B cell (primary cell): ENCODE measurements at regions not wholly inside any gene's neighbourhood (a gene's known extent, or its start where the extent isn't known, plus 50 kb on each side); places are given as distances from the start of the nearest gene placed in this dataset.

Experiments used
- ATAC-seq: fragments of 200-7000 bp; cut with Tn5 transposase; one replicate; pipeline ENCODE4 v1.10.0; 2021; ENCODE audit warnings: low read depth, mild to moderate bottlenecking, moderate number of reproducible peaks, moderate library complexity
- CTCF ChIA-PET: fragments of 350-600 bp; sonication (Branson Sonifier 250); formaldehyde crosslinking; loops from one replicate; lab custom pipeline; 2021; ENCODE audit warnings: antibody characterized with exemption, inconsistent platforms; lab: Charles Lee
- POLR2A ChIA-PET: fragments of 350-600 bp; sonication (Branson Sonifier 250); formaldehyde crosslinking; loops from one replicate; lab custom pipeline; 2021; ENCODE audit warnings: antibody characterized with exemption; lab: Charles Lee
- DNase-seq: peaks from one replicate; pipeline ENCODE4 v3.0.0; 2013
- H2AFZ ChIP-seq: 2 replicates; pipeline ENCODE4 v1.6.1; 2012; ENCODE audit warnings: mild to moderate bottlenecking, low read depth, low read length; ENCODE audit not compliant: insufficient read depth, poor library complexity, severe bottlenecking
- H3K27ac ChIP-seq, 2 donors: 1 replicate in 1 of 2; 2 replicates in 1 of 2; pipeline ENCODE4 v1.5.1; 2012 to 2013; ENCODE audit warnings: low read length in 2 of 2, mild to moderate bottlenecking in 2 of 2, moderate library complexity in 1 of 2
- H3K27me3 ChIP-seq, 4 experiments: fragments of 200-600 bp in 1 of 4; sonication (generic) in 1 of 4; replicated peaks in 1 of 4; 1 replicate in 2 of 4; 2 replicates in 2 of 4; pipeline versions ENCODE4 v1.6.1 to v1.7.0; 2013 to 2016; ENCODE audit warnings: low read length in 3 of 4, mild to moderate bottlenecking in 2 of 4, mixed read lengths in 1 of 4, moderate library complexity in 1 of 4; ENCODE audit not compliant: insufficient read depth in 4 of 4, control insufficient read depth in 3 of 4; ENCODE audit errors: control extremely low read depth in 1 of 4
- H3K36me3 ChIP-seq, 2 experiments: replicated peaks in 1 of 2; 1 replicate in 1 of 2; 2 replicates in 1 of 2; pipeline versions ENCODE4 v1.6.1 to v1.7.1; 2013; ENCODE audit warnings: low read length in 1 of 2; ENCODE audit not compliant: insufficient read depth in 2 of 2, control insufficient read depth in 1 of 2; ENCODE audit errors: control extremely low read depth in 1 of 2, extremely low read depth in 1 of 2
- H3K4me1 ChIP-seq, 2 donors: fragments of 200-600 bp in 1 of 2; sonication (generic) in 1 of 2; 1 replicate in 1 of 2; 2 replicates in 1 of 2; pipeline versions ENCODE4 v1.5.1 to v1.6.1; 2013 to 2017; ENCODE audit warnings: low read length in 2 of 2; ENCODE audit not compliant: control insufficient read depth in 2 of 2, insufficient read depth in 2 of 2
- H3K4me2 ChIP-seq: replicated peaks from 2 replicates; pipeline ENCODE3; 2012; ENCODE audit warnings: mild to moderate bottlenecking, low read depth, low read length; ENCODE audit not compliant: poor library complexity, severe bottlenecking
- H3K4me3 ChIP-seq, 5 experiments: fragments of 200-600 bp in 1 of 5; sonication (generic) in 1 of 5; 1 replicate in 3 of 5; 2 replicates in 2 of 5; pipeline versions ENCODE4 v1.5.1 to v1.7.0; 2011 to 2016; ENCODE audit warnings: low read length in 4 of 5, mild to moderate bottlenecking in 4 of 5, low read depth in 2 of 5, control low read depth in 1 of 5, moderate library complexity in 1 of 5; ENCODE audit not compliant: insufficient read depth in 1 of 5; ENCODE audit errors: control extremely low read depth in 1 of 5, extremely low read depth in 1 of 5
- H3K79me2 ChIP-seq: fragments of 200-600 bp; sonication (generic); one replicate; pipeline ENCODE4 v1.6.0; 2016; ENCODE audit warnings: low read length; ENCODE audit not compliant: control insufficient read depth, insufficient read depth
- H3K9ac ChIP-seq: fragments of 200-600 bp; sonication (generic); 2 replicates; pipeline ENCODE4 v1.6.1; 2017; ENCODE audit warnings: mild to moderate bottlenecking, low read length, moderate library complexity
- H3K9me3 ChIP-seq, 3 donors: one replicate each; pipeline versions ENCODE4 v1.6.1 to v1.7.1; 2013; ENCODE audit warnings: low read length in 2 of 3; ENCODE audit not compliant: control insufficient read depth in 2 of 3, insufficient read depth in 1 of 3; ENCODE audit errors: control extremely low read depth in 1 of 3
- H4K20me1 ChIP-seq: 2 replicates; pipeline ENCODE4 v1.6.0; 2012; ENCODE audit warnings: mild to moderate bottlenecking, low read length; ENCODE audit not compliant: insufficient read depth, control insufficient read depth, poor library complexity, severe bottlenecking
- H3K27ac Mint-ChIP-seq: one replicate; pipeline ENCODE4 v1.8.0; 2021; ENCODE audit warnings: mixed read lengths
- H3K27me3 Mint-ChIP-seq: one replicate; pipeline ENCODE4 v1.8.0; 2021; ENCODE audit warnings: mixed read lengths
- H3K4me1 Mint-ChIP-seq: one replicate; pipeline ENCODE4 v1.8.0; 2021; ENCODE audit warnings: mixed read lengths
- H3K4me3 Mint-ChIP-seq: one replicate; pipeline ENCODE4 v1.8.0; 2021; ENCODE audit warnings: mixed read lengths
- H3K9me3 Mint-ChIP-seq: one replicate; pipeline ENCODE4 v1.8.0; 2022; ENCODE audit warnings: mixed read lengths; ENCODE audit not compliant: insufficient read depth
- EZH2 ChIP-seq: IDR thresholded peaks from 2 replicates; pipeline ENCODE4 v1.6.1; 2012; ENCODE audit warnings: borderline replicate concordance, low read depth, mild to moderate bottlenecking, moderate library complexity, low read length; ENCODE audit not compliant: insufficient read depth, poor library complexity, severe bottlenecking
- WGBS: methylation state at CpG from one replicate; pipeline ENCODE4 v1.1.5; 2013; ENCODE audit warnings: missing lambda C conversion rate; ENCODE audit not compliant: insufficient coverage; 5-methylcytosine and 5-hydroxymethylcytosine counted together
- intact Hi-C: fragments of 100-400 bp; cut with micrococcal nuclease; formaldehyde crosslinking; loops from one replicate; pipeline ENCODE4 v1.10.0; 2022
- TF ChIP-seq, protein P1 (sequence below): fragments of 200-600 bp; IDR thresholded peaks from one replicate; pipeline ENCODE4 v1.8.0; 2022; ENCODE audit warnings: antibody characterized with exemption, mild to moderate bottlenecking

DNA sequence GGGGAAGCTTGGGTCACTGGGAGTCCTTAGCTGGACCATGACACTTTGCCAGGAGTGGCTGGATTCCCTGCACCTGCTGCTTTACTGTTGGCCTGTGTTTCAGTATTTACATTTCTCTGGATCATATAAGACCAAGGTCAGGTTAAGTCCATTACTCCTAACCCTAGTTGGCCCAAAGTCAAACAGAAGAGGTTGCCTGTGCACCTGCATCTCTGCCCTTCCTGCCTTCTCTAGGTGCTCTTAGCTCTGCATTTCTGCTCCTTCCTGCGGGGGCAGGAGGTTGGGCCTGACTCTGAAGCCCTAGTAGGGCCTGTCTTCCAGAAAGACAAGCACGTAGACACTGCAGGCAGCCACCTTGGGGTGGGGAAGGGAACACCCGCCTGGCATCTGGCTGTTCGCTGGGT, 124.3 kb downstream of the RPLP1 start:
- intact Hi-C loops, result loop anchor here (1.0 to 10.0 kb wide), 6 partner anchors 495 to 1148 kb away; partner anchors contain the start of gene TLE3
- H3K27me3 ChIP-seq, result peaks cover 0 to 13% (median 2%) of the 10 kb centered on the region in 4 experiments
- H3K4me2 ChIP-seq, result no peak overlapping the region
- no peaks in the 10 kb centered on the region for H3K9me3 Mint-ChIP-seq
- no peak overlapping the region for H3K27ac ChIP-seq
- H2AFZ ChIP-seq, result no peak overlapping the region
- H3K4me3 ChIP-seq, result no peak overlapping the region
- H3K27ac Mint-ChIP-seq, result no peak overlapping the region
- DNase-seq (no peak), ATAC-seq (no peak)
- peaks cover 5 to 8% of the 10 kb centered on the region in 2 donors for H3K4me1 ChIP-seq
- H3K9ac ChIP-seq, result no peak overlapping the region
- CTCF ChIA-PET, result interaction anchor here (0.8 to 4.6 kb wide), 11 partner anchors 10 to 1145 kb away, joined by 3 to 45 read pairs (median 5); partner anchors contain the start of gene TLE3
- H3K4me1 Mint-ChIP-seq, result peaks cover 11% of the 10 kb centered on the region
- H3K9me3 ChIP-seq, result no peaks in the 10 kb centered on the region
- no peaks in the 10 kb centered on the region for H3K79me2 ChIP-seq
- TF ChIP-seq, protein P1, sequence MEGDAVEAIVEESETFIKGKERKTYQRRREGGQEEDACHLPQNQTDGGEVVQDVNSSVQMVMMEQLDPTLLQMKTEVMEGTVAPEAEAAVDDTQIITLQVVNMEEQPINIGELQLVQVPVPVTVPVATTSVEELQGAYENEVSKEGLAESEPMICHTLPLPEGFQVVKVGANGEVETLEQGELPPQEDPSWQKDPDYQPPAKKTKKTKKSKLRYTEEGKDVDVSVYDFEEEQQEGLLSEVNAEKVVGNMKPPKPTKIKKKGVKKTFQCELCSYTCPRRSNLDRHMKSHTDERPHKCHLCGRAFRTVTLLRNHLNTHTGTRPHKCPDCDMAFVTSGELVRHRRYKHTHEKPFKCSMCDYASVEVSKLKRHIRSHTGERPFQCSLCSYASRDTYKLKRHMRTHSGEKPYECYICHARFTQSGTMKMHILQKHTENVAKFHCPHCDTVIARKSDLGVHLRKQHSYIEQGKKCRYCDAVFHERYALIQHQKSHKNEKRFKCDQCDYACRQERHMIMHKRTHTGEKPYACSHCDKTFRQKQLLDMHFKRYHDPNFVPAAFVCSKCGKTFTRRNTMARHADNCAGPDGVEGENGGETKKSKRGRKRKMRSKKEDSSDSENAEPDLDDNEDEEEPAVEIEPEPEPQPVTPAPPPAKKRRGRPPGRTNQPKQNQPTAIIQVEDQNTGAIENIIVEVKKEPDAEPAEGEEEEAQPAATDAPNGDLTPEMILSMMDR, result no peak
- no peak for TF ChIP-seq EZH2
- H3K36me3 ChIP-seq, result no peaks in the 10 kb centered on the region
- no peak overlapping the region for H3K4me3 Mint-ChIP-seq
- 90% methylated on average over 2 of the region's 4 CpGs for WGBS
- POLR2A ChIA-PET, result interaction anchor here (0.9 kb wide), 1 partner anchor 518 kb away, joined by 4 read pairs; no protein-coding TSS in a partner anchor
- no peaks in the 10 kb centered on the region for H4K20me1 ChIP-seq
- peaks cover 15% of the 10 kb centered on the region for H3K27me3 Mint-ChIP-seq

DNA sequence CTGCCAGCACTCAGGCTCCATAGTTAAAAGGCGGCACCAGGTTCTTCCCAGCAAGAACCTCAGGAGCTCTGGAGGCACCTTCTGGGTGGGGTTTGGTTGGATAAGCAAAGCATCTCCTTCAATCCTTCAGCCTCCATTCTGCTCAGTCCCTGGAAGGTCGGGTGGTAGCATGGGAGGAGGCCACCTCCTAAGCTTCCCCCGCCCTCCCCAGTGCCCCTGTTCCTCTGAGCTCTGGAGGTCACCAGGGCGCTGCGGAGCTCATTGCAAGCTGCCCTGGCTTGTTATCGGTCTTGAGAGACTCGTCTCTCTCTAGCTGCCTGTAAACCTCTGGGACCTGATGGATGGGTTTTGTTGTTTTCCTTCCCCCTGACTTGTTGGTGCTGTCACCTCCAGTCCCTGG, 124.8 kb downstream of the RPLP1 start:
- peaks cover 5 to 8% of the 10 kb centered on the region in 2 donors for H3K4me1 ChIP-seq
- H3K79me2 ChIP-seq, result no peaks in the 10 kb centered on the region
- H3K4me3 Mint-ChIP-seq, result no peak overlapping the region
- no peaks in the 10 kb centered on the region for H3K36me3 ChIP-seq
- no peak for TF ChIP-seq EZH2
- TF ChIP-seq, protein P1, result no peak
- H3K9ac ChIP-seq, result no peak overlapping the region
- peaks cover 0 to 13% (median 2%) of the 10 kb centered on the region in 4 experiments for H3K27me3 ChIP-seq
- H3K4me2 ChIP-seq, result no peak overlapping the region
- ChIA-PET POLR2A (no interaction called here), CTCF (interaction anchor here (1.1 to 4.6 kb wide), 9 partner anchors 9 to 1145 kb away, joined by 3 to 45 read pairs (median 11); partner anchors contain the start of gene TLE3)
- 100% methylated on average over 1 of the region's 7 CpGs for WGBS
- no peak overlapping the region for H3K27ac ChIP-seq
- no peaks in the 10 kb centered on the region for H4K20me1 ChIP-seq
- no peak overlapping the region for H3K4me3 ChIP-seq
- no peak overlapping the region for H3K27ac Mint-ChIP-seq
- ATAC-seq (no peak), DNase-seq (no peak)
- no peak overlapping the region for H2AFZ ChIP-seq
- no peaks in the 10 kb centered on the region for H3K9me3 ChIP-seq
- H3K27me3 Mint-ChIP-seq, result peaks cover 15% of the 10 kb centered on the region
- intact Hi-C loops, result loop anchor here (2.0 to 10.0 kb wide), 2 partner anchors 519 to 1147 kb away; partner anchors contain the start of gene TLE3
- no peaks in the 10 kb centered on the region for H3K9me3 Mint-ChIP-seq
- H3K4me1 Mint-ChIP-seq, result peaks cover 11% of the 10 kb centered on the region
